NCI-H345 (cell line): ENCODE measurements at regions not wholly inside any gene's neighbourhood (a gene's known extent, or its start where the extent isn't known, plus 50 kb on each side); places are given as distances from the start of the nearest gene placed in this dataset.

Experiments used
- DNase-seq: peaks from one replicate; lab custom pipeline; 2025; lab: John Stamatoyannopoulos, UW

GRCh38 chr3:13209634-13209997 lies 136.4 kb upstream of the IQSEC1 start:
- no peak for DNase-seq

DNA sequence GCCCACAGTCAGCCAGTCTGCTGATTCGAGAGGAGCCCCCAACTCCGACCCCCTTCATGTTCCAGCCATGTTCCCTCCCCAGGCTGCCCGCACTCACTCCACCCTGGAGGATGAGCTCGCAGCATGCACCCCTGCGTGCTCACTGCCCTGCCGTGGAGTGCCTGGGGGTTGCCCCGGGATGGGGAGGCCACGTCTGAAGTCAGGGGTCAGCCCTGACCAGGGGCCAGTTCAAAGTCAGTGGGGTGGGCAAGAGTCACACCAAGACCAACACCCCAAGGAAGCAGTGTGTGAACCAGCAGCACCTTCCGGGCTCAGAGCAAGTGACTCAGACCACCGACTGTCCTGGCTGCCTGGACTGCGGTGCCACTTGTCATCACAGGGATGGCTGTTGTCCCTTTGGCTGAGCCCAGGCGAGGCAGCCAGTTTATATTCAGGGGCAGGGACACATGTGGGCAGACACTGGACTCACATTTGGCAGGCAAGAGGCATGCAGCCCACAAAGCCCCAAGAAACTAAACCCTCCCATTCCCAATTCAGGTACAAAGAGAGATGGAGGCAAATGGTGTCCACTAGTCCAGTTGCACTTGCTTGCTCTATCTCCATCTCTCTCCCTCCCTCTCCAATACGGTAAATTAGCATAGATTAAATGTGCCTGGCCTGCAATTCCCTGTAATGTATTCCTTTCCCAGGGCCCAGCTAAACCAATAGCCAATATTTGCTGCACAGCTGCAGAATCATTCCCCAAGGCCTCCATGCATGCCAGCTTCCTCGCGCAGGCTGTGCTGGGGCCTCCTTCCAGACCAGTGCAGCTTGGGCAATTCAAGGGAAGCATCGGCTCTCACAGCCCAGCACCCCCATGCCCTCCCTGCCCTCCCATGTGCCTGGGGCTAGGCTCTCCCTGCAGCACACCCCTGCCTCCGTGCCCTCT lies 135.7 kb upstream of the IQSEC1 start:
- no peak for DNase-seq

DNA sequence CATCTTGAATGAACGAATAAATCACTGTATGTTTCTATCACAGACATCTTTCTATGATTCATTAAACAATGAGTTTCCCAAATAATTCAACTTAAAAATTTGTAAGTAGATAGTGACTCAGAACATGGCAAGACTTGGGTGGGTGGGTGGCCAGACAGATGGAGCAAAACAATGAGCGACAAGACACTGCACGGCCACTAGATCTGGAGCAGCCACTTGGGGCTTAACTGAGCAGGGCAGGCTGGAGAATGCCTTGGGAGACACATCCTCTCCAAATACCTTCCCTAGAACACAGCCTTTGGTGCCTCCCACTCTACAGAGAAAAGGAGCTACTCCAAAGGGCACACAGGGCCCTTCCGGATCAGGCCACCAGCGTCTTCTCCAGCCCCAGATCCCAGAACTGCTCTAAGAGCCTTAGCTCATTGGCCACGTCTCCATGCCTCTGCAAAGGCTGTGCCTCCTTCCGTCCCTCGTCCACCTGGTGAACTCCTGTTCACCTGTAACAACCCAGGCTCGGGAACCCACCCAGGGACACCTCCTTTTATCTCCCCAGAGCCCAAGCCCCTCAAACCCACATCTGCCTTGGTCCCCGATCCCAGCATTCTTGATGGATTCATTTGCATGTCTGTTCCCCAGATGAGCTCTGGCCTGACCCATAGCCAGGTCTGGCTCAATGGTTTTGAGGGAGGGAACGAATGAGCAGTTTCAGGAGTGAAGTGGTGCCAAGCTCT lies 134.9 kb upstream of the IQSEC1 start:
- no peak for DNase-seq

DNA sequence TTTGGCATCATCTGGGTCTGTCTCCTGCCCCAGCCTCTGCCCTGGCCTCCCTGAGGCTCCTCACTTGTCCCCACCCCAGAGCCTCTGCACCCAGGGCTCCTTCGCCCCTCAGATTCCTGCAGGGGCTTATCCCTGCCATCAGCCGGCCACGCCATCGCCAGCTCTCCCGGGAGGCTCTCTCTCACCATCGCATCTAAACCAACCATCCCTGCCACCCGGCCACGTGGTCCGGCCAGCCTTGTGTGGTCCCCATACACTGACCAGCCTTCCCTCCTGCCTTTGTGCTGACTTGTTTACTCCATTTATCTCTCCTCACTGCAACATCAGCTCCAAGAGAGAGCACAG lies 134.3 kb upstream of the IQSEC1 start:
- no peak for DNase-seq

- no peak for DNase-seq
Measured at GRCh38 chr3:13206799-13207577, 133.8 kb upstream of the IQSEC1 start.

DNA sequence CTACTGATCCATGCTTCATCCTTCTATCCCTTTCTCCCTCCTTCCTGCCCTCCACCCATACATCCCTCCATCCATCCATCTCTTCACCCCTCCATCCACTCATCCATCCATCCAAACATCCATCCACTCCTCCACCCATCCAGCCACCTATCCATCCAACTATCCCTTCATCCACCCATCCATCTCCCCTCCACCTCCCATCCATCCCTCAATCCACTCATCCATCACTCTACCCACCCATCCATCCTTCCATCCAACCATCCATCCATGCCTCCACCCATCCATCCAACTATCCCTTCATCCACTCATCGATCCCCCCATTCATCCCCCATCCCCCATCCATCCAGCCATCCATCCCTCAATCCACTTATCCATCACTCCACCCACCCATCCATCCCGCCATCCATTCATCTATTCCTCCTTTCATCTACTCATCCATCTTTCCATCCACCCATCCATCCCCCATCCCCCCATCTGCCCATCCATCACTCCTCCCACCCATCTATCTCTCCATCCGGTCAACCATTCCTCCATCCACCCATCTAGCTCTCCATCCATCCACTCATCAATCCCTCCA lies 132.4 kb upstream of the IQSEC1 start:
- no peak for DNase-seq

DNA sequence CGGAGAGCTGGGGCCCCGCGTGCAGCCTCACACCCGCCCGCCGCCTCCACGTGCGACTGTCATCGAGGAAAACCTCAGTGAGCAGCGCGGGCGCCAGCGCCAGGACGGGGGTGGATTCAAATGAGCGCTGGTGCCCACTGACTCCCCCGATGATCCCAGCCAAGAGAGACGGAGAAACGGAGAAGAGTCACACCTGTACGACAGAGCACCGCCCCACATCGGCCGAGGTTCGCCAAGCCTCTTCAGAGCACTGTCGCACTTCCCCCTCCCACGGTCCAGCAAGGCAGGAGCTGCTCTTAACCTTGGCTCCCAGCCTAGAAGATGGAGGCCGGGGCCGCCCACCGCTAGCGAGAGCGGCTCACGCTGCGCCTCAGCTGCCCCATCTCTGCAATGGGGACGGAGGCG lies 130.9 kb upstream of the IQSEC1 start:
- no peak for DNase-seq

- no peak for DNase-seq
Measured at GRCh38 chr3:13203398-13204176, 130.4 kb upstream of the IQSEC1 start.

GRCh38 chr3:13202744-13203397 lies 129.6 kb upstream of the IQSEC1 start:
- no peak for DNase-seq

- DNase-seq: no peak
Measured at GRCh38 chr3:13201851-13202250, 128.6 kb upstream of the IQSEC1 start.

DNA sequence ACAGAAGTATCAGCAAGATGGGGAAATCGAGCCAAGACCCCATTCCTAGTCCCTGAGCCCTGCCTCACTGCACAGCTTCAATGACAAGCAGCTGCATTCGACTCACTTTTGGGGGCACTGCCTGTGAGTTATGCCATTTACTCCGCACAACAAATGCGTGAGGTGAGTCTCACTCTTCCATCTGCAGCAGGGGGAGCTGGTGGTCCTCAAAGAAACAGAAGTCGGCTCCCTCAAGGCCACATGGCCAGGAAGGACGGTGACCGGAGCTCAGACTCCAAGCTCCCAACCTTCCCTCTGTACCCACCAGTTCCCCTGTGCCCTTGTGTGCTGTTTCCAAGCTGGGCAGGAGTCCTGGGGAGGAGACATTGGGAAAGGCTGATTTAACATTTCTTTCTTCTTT lies 127.7 kb upstream of the IQSEC1 start:
- DNase-seq: no peak

DNA sequence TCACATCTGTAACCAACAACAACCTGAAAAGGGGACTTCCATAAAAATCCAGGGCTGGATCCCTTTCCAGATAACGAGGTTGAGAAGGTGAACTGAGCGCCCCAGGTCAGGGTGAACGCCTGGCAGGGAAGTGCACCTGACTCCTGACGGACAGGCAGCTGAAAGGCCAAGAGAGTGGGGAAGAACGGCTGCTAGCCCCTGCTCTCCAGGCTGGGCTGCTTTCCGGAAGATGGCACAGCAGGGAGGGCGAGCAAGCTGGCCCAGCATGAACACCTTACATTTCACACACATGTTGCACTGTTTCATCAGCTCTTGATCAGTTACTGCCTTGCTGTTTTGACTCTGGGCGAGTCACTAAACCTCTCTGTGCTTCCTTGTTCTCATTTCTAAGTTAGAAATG lies 127.2 kb upstream of the IQSEC1 start:
- DNase-seq: no peak

DNA sequence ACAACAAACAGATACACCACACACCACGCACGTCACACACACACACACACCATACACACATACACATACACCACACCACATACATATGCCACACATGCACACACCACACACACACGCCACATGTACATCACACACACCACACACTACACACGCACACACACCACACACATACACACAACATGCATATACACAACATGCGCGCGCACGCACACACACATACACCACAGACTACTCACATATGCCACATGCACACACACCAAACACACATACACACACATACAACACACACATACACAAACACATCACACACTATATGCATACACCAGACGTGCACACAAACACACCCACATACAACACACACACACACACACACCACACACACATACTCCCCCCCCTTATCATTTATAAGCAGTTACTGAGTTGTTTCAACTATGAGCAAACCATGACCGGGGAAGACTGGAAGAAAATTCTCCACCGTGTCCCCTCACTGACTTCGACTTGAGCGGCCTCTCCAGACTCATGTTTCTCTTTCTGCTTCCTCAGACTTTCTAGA lies 126.7 kb upstream of the IQSEC1 start:
- no peak for DNase-seq

DNA sequence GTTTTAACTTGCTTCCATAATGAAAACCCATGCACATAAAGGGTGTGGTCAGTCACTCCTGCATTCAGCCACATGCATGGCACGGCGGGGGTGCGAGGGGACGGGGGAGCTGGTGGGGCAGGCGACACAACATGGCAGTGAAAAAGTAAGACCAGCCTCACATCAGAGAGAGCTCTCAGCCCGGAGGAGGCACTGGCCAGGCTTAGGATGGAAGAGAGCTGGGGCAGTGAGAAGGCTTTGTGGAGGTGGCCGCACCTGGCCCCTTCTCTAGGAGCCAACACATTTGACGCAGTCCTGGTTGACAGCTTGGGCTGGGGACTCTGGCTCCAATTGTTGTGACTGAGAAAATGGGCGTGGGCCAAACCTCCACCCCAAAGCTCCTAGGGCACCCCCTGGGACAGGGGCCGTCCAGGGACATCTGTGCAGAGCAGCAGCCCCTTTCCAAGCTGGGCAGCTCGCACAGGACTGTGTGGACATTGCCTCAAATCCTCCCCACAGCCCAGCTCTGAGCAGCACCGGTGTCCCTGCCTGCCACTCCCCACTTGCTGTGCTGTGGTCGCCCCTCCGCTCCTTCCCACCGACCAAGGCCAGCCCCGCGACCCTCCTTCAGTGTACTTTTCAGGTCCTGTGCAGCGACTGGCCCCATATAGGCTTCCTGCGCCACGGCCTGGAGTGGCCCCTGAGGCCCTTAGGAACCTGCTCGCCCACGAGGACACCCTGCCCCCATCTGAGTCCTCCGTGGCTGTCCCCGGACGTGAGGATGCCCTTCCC lies 126.0 kb upstream of the IQSEC1 start:
- DNase-seq: no peak

GRCh38 chr3:13198264-13198879 lies 125.1 kb upstream of the IQSEC1 start:
- no peak for DNase-seq

DNA sequence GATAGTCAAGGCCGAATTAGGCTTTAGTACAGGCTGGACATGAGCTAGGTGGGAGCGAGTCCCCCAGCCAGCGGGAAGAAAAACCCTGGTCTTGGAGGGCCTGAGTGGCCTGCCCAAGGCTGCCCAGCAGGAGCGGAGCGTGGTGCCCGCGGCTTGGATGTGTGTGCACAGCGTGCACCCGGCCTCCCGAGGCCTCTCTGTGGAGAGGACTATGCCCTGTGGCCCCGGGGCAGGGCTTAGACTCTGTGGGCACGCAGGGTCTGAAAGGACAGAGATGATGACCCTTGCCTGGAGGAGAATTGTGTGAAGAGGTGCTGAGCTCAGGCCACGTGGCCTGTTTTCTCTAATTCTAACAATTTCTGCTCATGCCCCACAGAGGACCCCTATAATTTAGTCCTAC lies 124.6 kb upstream of the IQSEC1 start:
- no peak for DNase-seq

DNA sequence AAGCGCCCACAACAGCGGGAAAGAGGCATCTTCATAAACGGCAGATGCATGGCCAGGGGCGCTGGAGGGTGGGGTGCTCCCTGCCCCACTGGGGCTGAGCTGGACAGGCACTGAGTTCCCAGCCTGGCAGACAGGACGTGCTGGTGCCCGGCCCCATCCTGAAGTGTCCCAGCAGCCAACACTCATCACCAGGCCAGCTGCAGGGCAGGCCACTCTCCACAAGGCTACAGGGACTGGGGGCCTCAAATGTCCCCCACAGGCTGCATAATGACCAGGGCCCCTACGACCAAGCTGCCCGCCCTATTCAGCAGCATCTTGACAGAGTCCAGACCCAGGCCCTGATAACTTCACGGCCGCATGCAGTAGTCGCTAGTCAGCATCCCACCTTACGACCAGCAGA lies 124.1 kb upstream of the IQSEC1 start:
- no peak for DNase-seq

DNA sequence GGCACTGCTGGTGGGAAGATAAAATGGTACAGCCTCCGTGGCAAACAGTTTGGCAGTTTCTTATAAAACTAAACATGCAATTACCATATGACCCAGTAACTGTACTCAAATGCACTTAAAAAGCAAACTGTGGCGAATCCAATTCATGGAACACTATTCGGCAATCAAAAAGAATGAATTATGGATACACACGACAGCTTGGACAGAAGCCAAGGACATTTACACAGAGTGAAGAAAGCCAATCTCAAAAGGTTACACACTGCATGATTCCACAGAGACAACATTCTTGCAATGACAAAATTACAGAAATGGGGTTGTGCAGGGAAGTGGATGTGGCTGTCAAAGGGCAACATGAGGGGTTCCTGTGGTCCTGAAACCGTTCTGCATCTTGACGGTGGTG lies 122.1 kb upstream of the IQSEC1 start:
- DNase-seq: no peak
